Ovary (tissue), 3 donors: ENCODE measurements at regions not wholly inside any gene's neighbourhood (a gene's known extent, or its start where the extent isn't known, plus 50 kb on each side); places are given as distances from the start of the nearest gene placed in this dataset.

ENCODE experiments used
- CTCF ChIP-seq, 3 donors: fragments of 450-650 bp in 2 of 3; fragments of 200-600 bp in 1 of 3; IDR thresholded peaks; one replicate each; pipeline versions ENCODE4 v1.5.1 to v1.8.0; 2016 to 2022; ENCODE audit warnings: antibody characterized with exemption in 3 of 3, mild to moderate bottlenecking in 1 of 3
- EP300 ChIP-seq: sonication (generic); formaldehyde crosslinking; IDR thresholded peaks from one replicate; pipeline ENCODE4 v1.6.1; 2017; ENCODE audit warnings: antibody characterized with exemption
- POLR2A ChIP-seq: fragments of 450-650 bp; IDR thresholded peaks from one replicate; pipeline ENCODE4 v1.6.1; 2017; ENCODE audit warnings: antibody characterized with exemption, mild to moderate bottlenecking, moderate library complexity
- donor health status: DM: no; HTN: no; CAD: no.

GRCh38 chr12:125888921-125889320 is 823.7 kb downstream of the AACS start:
- TF ChIP-seq CTCF (IDR thresholded peaks at IDR 0.05) (no peak), POLR2A (no peak), EP300 (no peak)
